ENCODE measurements at regions not wholly inside any gene's neighbourhood (a gene's known extent, or its start where the extent isn't known, plus 50 kb on each side); places are given as distances from the start of the nearest gene placed in this dataset.

DNA sequence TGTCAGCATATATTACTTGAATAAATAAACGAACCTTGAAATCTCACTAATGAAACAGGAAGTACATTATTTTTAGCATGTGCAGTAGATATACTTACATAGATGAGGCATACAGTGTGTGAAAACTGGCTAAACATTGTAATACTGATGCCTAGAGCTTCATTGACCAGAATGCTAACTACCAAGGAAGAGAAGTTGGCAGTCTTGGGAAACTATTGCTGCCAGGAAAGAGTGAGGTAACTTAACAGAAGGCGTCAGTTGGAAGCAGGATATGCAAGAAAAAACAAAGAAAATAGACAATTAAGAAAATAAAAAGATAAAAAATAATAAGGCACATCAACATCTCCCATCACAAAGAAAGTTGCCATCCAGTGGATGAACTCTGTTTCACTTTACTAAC, 963.0 kb downstream of the TDRD15 start:
- TF ChIP-seq, protein P1, sequence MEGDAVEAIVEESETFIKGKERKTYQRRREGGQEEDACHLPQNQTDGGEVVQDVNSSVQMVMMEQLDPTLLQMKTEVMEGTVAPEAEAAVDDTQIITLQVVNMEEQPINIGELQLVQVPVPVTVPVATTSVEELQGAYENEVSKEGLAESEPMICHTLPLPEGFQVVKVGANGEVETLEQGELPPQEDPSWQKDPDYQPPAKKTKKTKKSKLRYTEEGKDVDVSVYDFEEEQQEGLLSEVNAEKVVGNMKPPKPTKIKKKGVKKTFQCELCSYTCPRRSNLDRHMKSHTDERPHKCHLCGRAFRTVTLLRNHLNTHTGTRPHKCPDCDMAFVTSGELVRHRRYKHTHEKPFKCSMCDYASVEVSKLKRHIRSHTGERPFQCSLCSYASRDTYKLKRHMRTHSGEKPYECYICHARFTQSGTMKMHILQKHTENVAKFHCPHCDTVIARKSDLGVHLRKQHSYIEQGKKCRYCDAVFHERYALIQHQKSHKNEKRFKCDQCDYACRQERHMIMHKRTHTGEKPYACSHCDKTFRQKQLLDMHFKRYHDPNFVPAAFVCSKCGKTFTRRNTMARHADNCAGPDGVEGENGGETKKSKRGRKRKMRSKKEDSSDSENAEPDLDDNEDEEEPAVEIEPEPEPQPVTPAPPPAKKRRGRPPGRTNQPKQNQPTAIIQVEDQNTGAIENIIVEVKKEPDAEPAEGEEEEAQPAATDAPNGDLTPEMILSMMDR (conservative IDR thresholded peaks at IDR 0.05 in 1 of 2, IDR thresholded peaks at IDR 0.05 in 1 of 2; ENCODE audit: low read depth in 1 of 2, low read length in 2 of 2), result no peak
- no peak for TF ChIP-seq EZH2 (IDR thresholded peaks at IDR 0.05; ENCODE audit: low read length, missing control alignments)
